ENCODE measurements at regions not wholly inside any gene's neighbourhood (a gene's known extent, or its start where the extent isn't known, plus 50 kb on each side); places are given as distances from the start of the nearest gene placed in this dataset.
"Not testable (repeated sequence)": the region's sequence is repeated elsewhere in the genome, so short reads cannot be mapped to it uniquely, and the experiment has no call there.

- H2BK5ac ChIP-seq (ENCODE audit: low read depth, low read length); H3K14ac ChIP-seq (ENCODE audit: insufficient read length); H2BK12ac ChIP-seq (ENCODE audit: low read depth, low read length); H2AK5ac ChIP-seq (ENCODE audit: low read depth, low read length); H4K5ac ChIP-seq (ENCODE audit: insufficient read length, low read depth, low read length); H4K20me1 ChIP-seq (replicated peaks in 1 of 2; ENCODE audit: control insufficient read depth in 1 of 2, insufficient read depth in 2 of 2, low read length in 2 of 2); H2AFZ ChIP-seq (ENCODE audit: low read length); H2BK15ac ChIP-seq (ENCODE audit: low read length); H2BK120ac ChIP-seq (replicated peaks; ENCODE audit: low read depth, low read length); H3K56ac ChIP-seq (replicated peaks; ENCODE audit: insufficient read length, low read depth, low read length); H3K36me3 ChIP-seq (ENCODE audit: control insufficient read depth in 2 of 4, insufficient read depth in 4 of 4, low read length in 3 of 4); H3K23ac ChIP-seq (ENCODE audit: insufficient read length); H3K79me2 ChIP-seq (ENCODE audit: control insufficient read depth in 1 of 2, insufficient read depth in 2 of 2, low read length in 2 of 2); H3K18ac ChIP-seq (ENCODE audit: extremely low read depth, low read length); H3K27ac ChIP-seq (ENCODE audit: low read depth, low read length); H3K9me3 ChIP-seq (ENCODE audit: insufficient read depth in 2 of 2, low read depth in 1 of 2, low read length in 1 of 2); CTCF ChIA-PET (ENCODE audit: partially characterized antibody); H3K9ac ChIP-seq (replicated peaks in 1 of 4; ENCODE audit: extremely low read depth in 1 of 4, low read depth in 3 of 4, low read length in 3 of 4); H3K27me3 ChIP-seq (replicated peaks in 1 of 4; ENCODE audit: control insufficient read depth in 3 of 4, extremely low read depth in 1 of 4, insufficient read depth in 3 of 4, low read length in 3 of 4); H3K23me2 ChIP-seq (ENCODE audit: low read depth, low read length); FAIRE-seq; POLR2A ChIA-PET (ENCODE audit: partially characterized antibody); DNase-seq (ENCODE audit: low read depth in 1 of 2, low spot score in 2 of 2); H4K8ac ChIP-seq (ENCODE audit: extremely low read depth, insufficient read depth, low read length); H3K4ac ChIP-seq (replicated peaks; ENCODE audit: insufficient read length, low read depth, low read length); H3K4me3 ChIP-seq (ENCODE audit: extremely low read depth in 1 of 4, insufficient read depth in 2 of 4, low read depth in 3 of 4, low read length in 4 of 4); H4K91ac ChIP-seq (replicated peaks; ENCODE audit: insufficient read length, low read length); H3K4me2 ChIP-seq (ENCODE audit: insufficient read depth in 1 of 2, low read depth in 2 of 2, low read length in 2 of 2); H2BK20ac ChIP-seq (ENCODE audit: low read length); H3K79me1 ChIP-seq (ENCODE audit: low read depth, low read length); H3K4me1 ChIP-seq (replicated peaks in 1 of 4; ENCODE audit: control insufficient read depth in 3 of 4, insufficient read depth in 4 of 4, low read length in 3 of 4): not testable (repeated sequence)
- WGBS, 2 experiments (ENCODE audit: extremely low coverage in 1 of 2, insufficient coverage in 1 of 2, insufficient read length in 1 of 2, insufficient replicate concordance in 2 of 2, low coverage in 1 of 2, low lambda C conversion rate in 2 of 2, missing lambda C conversion rate in 1 of 2): 92% methylated on average over 14 of the region's 22 CpGs; no CpG with 5 or more reads in 1 of the 2 experiments
Measured at GRCh38 chr18:30788411-30788991, 254.0 kb downstream of the DSC3 start.
